ENCODE measurements at regions not wholly inside any gene's neighbourhood (a gene's known extent, or its start where the extent isn't known, plus 50 kb on each side); places are given as distances from the start of the nearest gene placed in this dataset.

- Mint-ChIP-seq H3K4me3 (no peak overlapping the region), H3K36me3 (no peaks in the 10 kb centered on the region)
Measured at GRCh38 chr13:79695754-79696153, 214.8 kb downstream of the NDFIP2 start.

GRCh38 chr13:79692846-79693245, 211.9 kb downstream of the NDFIP2 start:
- no peaks in the 10 kb centered on the region for H3K36me3 Mint-ChIP-seq
- no peak overlapping the region for H3K27ac Mint-ChIP-seq
- DNase-seq, result no peak
- no peak for ATAC-seq (ENCODE audit: low read depth in 2 of 2)
- peaks cover 3 to 8% (median 6%) of the 10 kb centered on the region in 3 donors for H3K27me3 Mint-ChIP-seq
- H3K4me1 Mint-ChIP-seq, result no peaks in the 10 kb centered on the region
- H3K9me3 Mint-ChIP-seq, result peaks cover 0 to 1% (median 0%) of the 10 kb centered on the region in 7 donors
- no peak overlapping the region for H3K4me3 Mint-ChIP-seq

More at GRCh38 chr13:79695754-79696153, 214.8 kb downstream of the NDFIP2 start:
- ATAC-seq (ENCODE audit: low read depth in 2 of 2), result no peak
- H3K4me1 Mint-ChIP-seq, result no peaks in the 10 kb centered on the region
- DNase-seq, result no peak
- H3K9me3 Mint-ChIP-seq, result peaks cover 0 to 1% (median 0%) of the 10 kb centered on the region in 7 donors
- H3K27me3 Mint-ChIP-seq, result peaks cover 0 to 8% (median 6%) of the 10 kb centered on the region in 3 donors
- no peak overlapping the region for H3K27ac Mint-ChIP-seq

DNA sequence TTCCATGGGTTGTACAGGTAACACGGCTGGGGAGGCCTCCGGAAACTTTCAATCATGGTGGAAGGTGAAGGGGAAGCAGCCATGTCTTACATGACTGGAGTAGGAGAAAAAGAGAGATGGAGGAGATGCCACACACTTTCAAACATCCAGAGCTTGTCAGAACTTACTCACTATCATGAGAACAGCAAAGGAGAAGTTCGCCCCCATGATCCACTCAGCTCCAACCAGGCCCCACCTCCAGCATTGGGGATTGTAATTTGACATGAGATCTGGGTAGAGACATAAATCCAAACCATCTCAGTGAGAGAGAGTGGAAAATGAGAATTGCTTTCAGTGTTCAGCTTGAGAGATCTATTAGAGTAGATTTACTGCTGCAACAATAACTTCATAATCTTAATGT, 210.9 kb downstream of the NDFIP2 start:
- H3K4me1 Mint-ChIP-seq, result no peaks in the 10 kb centered on the region
- no peak overlapping the region for H3K4me3 Mint-ChIP-seq
- peaks cover 3 to 8% (median 6%) of the 10 kb centered on the region in 3 donors for H3K27me3 Mint-ChIP-seq
- no peak for ATAC-seq (ENCODE audit: low read depth in 2 of 2)
- DNase-seq, result no peak
- no peaks in the 10 kb centered on the region for H3K36me3 Mint-ChIP-seq
- peak overlapping the region in 1 of 6 donors; percentile 40 for H3K27ac Mint-ChIP-seq
- H3K9me3 Mint-ChIP-seq, result peaks cover 0 to 1% (median 0%) of the 10 kb centered on the region in 7 donors

DNA sequence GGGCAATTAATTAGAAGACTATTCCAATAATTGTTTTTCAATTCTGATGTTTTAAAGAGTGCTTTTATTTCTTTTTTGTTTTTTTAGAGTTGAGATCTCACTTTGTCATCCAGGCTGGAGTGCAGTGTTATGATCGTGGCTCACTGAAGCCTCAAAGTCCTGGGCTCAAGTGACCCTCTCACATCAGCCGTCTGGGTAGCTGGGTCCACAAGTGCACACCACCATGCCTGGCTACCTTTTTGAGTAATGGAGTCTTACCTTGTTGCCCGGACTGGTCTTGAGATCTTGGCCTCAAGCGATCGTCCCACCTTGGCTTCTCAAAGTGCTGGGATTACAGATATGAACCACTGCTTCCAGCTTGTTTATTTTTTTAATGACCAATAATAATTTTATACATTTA, 207.8 kb downstream of the NDFIP2 start:
- Mint-ChIP-seq H3K27me3 (peaks cover 0 to 3% (median 0%) of the 10 kb centered on the region in 3 donors), H3K9me3 (no peaks in the 10 kb centered on the region), H3K4me1 (no peaks in the 10 kb centered on the region), H3K36me3 (peaks cover 0 to 4% of the 10 kb centered on the region in 2 donors), H3K4me3 (no peak overlapping the region), H3K27ac (no peak overlapping the region)
- ATAC-seq (ENCODE audit: low read depth in 2 of 2) (no peak), DNase-seq (no peak)

GRCh38 chr13:79686441-79686840, 205.5 kb downstream of the NDFIP2 start:
- Mint-ChIP-seq H3K36me3 (peaks cover 0 to 4% of the 10 kb centered on the region in 2 donors), H3K4me1 (no peaks in the 10 kb centered on the region), H3K27ac (no peak overlapping the region), H3K9me3 (peaks cover 0 to 4% (median 0%) of the 10 kb centered on the region in 7 donors), H3K4me3 (no peak overlapping the region), H3K27me3 (peaks cover 0 to 3% (median 0%) of the 10 kb centered on the region in 3 donors)
- DNase-seq, result no peak
- ATAC-seq (ENCODE audit: low read depth in 2 of 2), result no peak

DNA sequence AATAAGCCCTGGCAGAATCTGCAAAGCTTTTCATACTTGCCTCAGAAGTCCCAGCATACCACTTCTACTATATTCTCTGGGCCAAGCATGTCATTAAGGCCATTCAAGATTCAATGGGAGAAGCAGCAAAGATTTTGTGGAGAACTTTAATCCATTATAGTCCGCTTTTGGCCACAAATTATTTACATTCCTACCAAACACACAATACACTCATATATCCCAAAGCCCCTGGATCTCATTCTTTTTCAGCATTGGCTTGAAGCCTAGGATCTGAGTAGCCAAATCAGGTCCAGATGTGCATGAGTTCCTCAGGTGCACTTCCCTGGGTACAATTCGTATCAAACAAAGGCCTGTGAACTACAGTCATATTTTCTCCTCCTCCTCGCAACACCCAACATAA, 203.4 kb downstream of the NDFIP2 start:
- Mint-ChIP-seq H3K4me3 (no peak overlapping the region), H3K4me1 (no peaks in the 10 kb centered on the region), H3K27me3 (peaks cover 0 to 9% (median 2%) of the 10 kb centered on the region in 3 donors), H3K9me3 (peaks cover 0 to 4% (median 0%) of the 10 kb centered on the region in 7 donors), H3K36me3 (peaks cover 0 to 4% of the 10 kb centered on the region in 2 donors), H3K27ac (no peak overlapping the region)
- ATAC-seq (ENCODE audit: low read depth in 2 of 2), result no peak
- no peak for DNase-seq

GRCh38 chr13:79682164-79682563, 201.2 kb downstream of the NDFIP2 start:
- no peak for ATAC-seq (ENCODE audit: low read depth in 2 of 2)
- Mint-ChIP-seq H3K36me3 (peaks cover 0 to 4% of the 10 kb centered on the region in 2 donors), H3K27me3 (peaks cover 0 to 10% (median 6%) of the 10 kb centered on the region in 3 donors)

GRCh38 chr13:79681069-79681468, 200.1 kb downstream of the NDFIP2 start:
- Mint-ChIP-seq H3K4me1 (no peaks in the 10 kb centered on the region), H3K4me3 (no peak overlapping the region), H3K36me3 (peaks cover 0 to 4% of the 10 kb centered on the region in 2 donors), H3K27ac (no peak overlapping the region), H3K27me3 (peaks cover 0 to 10% (median 6%) of the 10 kb centered on the region in 3 donors), H3K9me3 (peaks cover 0 to 4% (median 0%) of the 10 kb centered on the region in 7 donors)
- no peak for ATAC-seq (ENCODE audit: low read depth in 2 of 2)
- DNase-seq, result no peak

More at GRCh38 chr13:79682164-79682563, 201.2 kb downstream of the NDFIP2 start:
- Mint-ChIP-seq H3K4me3 (no peak overlapping the region), H3K27ac (no peak overlapping the region), H3K9me3 (peaks cover 0 to 4% (median 0%) of the 10 kb centered on the region in 7 donors), H3K4me1 (no peaks in the 10 kb centered on the region)
- DNase-seq, result no peak

DNA sequence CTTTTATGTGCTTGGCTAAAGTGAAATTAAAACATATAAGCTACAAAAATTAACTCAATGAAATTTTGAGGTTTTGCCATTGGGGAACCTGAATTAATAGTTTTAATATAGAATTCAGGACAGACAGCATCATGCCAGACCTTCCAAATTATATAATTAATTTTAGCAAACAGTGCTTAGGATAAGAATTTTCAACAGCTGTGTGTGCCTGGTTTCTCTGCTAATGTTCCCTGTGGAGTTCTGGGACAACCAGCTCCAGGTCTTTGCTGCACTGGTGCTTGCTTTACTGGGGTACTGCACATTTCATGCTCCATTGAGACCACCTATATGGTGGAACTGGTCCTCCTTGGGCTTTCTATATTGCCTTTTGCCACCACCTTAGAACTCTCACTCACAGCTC, 199.5 kb downstream of the NDFIP2 start:
- Mint-ChIP-seq H3K9me3 (peaks cover 0 to 4% (median 0%) of the 10 kb centered on the region in 7 donors), H3K4me3 (no peak overlapping the region), H3K27ac (no peak overlapping the region), H3K36me3 (peaks cover 0 to 4% of the 10 kb centered on the region in 2 donors), H3K27me3 (peaks cover 0 to 10% (median 6%) of the 10 kb centered on the region in 3 donors), H3K4me1 (no peaks in the 10 kb centered on the region)
- ATAC-seq (ENCODE audit: low read depth in 2 of 2) (no peak), DNase-seq (no peak)

DNA sequence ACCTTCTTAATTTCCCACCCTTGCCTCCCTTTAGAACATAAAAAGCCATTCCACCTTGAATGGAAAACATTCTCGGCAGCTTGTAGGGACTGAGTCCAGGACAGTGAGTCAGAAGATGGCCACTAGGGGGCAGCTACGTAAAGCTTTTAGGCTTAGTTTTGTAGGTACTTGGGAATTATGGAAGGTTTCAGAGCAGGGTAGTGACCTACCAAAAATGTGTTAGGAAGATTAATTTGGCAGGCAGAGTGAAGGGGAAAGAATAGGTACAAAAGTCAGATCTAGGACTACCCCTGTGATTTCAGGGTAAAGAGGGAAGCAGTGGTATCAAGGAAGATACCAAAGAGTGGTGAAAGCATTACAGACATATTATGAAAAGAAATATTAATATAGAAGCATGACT, 198.4 kb downstream of the NDFIP2 start:
- Mint-ChIP-seq H3K4me1 (no peaks in the 10 kb centered on the region), H3K27ac (no peak overlapping the region), H3K4me3 (no peak overlapping the region), H3K36me3 (no peaks in the 10 kb centered on the region), H3K9me3 (peaks cover 0 to 4% (median 0%) of the 10 kb centered on the region in 7 donors), H3K27me3 (peaks cover 0 to 10% (median 6%) of the 10 kb centered on the region in 3 donors)
- peak; percentile 30 for DNase-seq
- peak in 1 of 2 donors; percentile 41 for ATAC-seq (ENCODE audit: low read depth in 2 of 2)

- Mint-ChIP-seq H3K4me3 (no peak overlapping the region), H3K27ac (no peak overlapping the region), H3K36me3 (no peaks in the 10 kb centered on the region), H3K27me3 (peaks cover 0 to 10% (median 6%) of the 10 kb centered on the region in 3 donors), H3K4me1 (no peaks in the 10 kb centered on the region), H3K9me3 (peaks cover 0 to 4% (median 0%) of the 10 kb centered on the region in 7 donors)
- DNase-seq, result no peak
- no peak for ATAC-seq (ENCODE audit: low read depth in 2 of 2)
Measured at GRCh38 chr13:79678100-79678499, 197.1 kb downstream of the NDFIP2 start.

DNA sequence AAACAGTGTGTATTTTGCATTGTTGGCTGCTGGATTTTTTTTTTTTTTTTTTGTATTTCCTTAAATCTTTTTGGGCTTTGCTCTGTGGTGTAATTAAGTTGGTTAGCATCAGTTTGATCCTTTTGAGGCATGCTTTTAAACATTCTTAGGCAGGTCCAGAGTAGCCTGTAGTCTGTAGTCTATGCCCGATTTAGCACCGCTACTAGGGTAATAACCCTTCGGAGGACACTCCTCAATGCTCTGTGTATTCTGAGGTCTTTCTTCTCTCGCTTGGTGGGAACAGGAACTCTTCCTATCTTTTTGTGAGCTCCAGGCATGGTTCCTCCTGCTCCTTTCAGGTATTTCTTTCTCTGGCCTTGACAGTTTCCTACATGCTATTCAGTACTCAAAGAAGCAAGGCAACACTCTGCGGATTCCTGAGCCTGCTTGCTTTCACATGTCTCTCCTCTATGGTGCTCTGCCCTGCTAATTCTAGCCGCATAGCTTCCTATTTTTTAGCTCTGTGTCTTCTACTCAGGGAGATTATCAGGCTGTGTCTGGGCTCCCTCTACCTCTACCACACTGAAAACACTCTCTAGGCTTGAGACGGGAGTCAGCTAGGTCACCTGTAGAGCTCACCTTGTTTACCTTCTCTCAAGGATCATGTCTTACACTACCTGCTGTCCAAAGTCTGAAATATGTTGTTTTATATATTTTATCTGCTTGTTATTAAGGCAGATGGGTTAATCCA, 195.1 kb downstream of the NDFIP2 start:
- Mint-ChIP-seq H3K36me3 (no peaks in the 10 kb centered on the region), H3K27me3 (peaks cover 0 to 7% (median 6%) of the 10 kb centered on the region in 3 donors), H3K4me3 (no peak overlapping the region), H3K27ac (no peak overlapping the region), H3K9me3 (no peaks in the 10 kb centered on the region), H3K4me1 (no peaks in the 10 kb centered on the region)
- DNase-seq, result no peak
- no peak for ATAC-seq (ENCODE audit: low read depth in 2 of 2)

DNA sequence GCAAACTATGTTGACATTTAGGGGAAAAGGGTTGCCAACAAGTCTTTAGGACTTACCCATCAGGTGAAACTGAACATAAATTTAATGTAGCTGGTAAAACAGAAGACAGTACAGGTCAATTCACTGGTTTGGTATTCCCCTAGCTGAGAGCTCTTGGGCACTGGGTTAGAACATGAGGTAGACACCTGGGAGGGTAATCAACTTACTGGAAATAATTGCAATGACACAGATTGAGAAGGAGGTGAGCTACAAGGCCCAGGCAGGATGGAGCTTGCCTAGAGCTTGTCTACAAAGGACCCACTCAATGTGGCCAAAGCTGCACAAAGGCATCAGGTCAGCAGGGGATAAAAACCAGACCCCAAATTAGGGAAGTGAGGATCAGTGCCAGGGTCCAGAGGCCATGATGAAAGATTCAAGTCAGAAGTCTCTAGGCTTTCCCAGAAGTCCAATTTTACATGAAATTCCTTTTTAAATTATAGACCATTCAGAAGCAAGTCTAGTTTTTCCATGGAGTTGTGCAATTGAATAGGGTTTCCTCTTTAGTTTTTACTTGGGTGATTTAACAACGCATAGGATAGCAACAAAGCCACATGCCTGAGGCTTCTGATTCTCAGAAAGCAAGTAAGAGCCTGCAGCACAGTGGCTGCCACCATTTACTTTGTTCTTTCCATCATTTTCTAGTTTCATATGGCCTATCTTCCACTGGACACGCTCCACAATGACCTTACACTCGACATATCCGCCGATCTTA, 194.0 kb downstream of the NDFIP2 start:
- DNase-seq, result no peak
- H3K27ac Mint-ChIP-seq, result no peak overlapping the region
- H3K27me3 Mint-ChIP-seq, result peaks cover 0 to 6% (median 5%) of the 10 kb centered on the region in 3 donors
- no peaks in the 10 kb centered on the region for H3K9me3 Mint-ChIP-seq
- no peaks in the 10 kb centered on the region for H3K4me1 Mint-ChIP-seq
- no peak for ATAC-seq (ENCODE audit: low read depth in 2 of 2)
- H3K36me3 Mint-ChIP-seq, result no peaks in the 10 kb centered on the region
- H3K4me3 Mint-ChIP-seq, result no peak overlapping the region

DNA sequence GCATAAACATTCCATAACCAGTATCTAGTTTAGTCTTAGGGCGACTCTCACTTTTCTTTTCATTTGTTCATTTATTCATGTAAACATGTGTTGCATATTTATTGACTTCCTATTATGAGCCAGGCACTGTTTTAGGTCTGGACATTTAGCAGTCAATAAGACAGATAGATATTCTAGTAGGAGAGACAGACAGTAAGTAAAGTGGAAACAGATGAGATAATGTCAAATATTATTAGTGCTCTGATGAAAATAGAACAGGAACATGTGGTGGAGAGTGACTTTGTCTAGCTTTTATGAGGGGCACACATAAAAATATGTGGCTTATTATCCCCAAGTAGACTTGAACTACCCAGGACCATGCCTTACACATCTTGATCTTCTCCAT, 193.0 kb downstream of the NDFIP2 start:
- H3K4me1 Mint-ChIP-seq, result no peaks in the 10 kb centered on the region
- H3K27me3 Mint-ChIP-seq, result peaks cover 0 to 4% (median 0%) of the 10 kb centered on the region in 3 donors
- no peaks in the 10 kb centered on the region for H3K9me3 Mint-ChIP-seq
- no peak overlapping the region for H3K4me3 Mint-ChIP-seq
- DNase-seq (no peak), ATAC-seq (ENCODE audit: low read depth in 2 of 2) (no peak)
- H3K36me3 Mint-ChIP-seq, result no peaks in the 10 kb centered on the region
- H3K27ac Mint-ChIP-seq, result no peak overlapping the region
